ENCODE measurements at regions not wholly inside any gene's neighbourhood (a gene's known extent, or its start where the extent isn't known, plus 50 kb on each side); places are given as distances from the start of the nearest gene placed in this dataset.

DNA sequence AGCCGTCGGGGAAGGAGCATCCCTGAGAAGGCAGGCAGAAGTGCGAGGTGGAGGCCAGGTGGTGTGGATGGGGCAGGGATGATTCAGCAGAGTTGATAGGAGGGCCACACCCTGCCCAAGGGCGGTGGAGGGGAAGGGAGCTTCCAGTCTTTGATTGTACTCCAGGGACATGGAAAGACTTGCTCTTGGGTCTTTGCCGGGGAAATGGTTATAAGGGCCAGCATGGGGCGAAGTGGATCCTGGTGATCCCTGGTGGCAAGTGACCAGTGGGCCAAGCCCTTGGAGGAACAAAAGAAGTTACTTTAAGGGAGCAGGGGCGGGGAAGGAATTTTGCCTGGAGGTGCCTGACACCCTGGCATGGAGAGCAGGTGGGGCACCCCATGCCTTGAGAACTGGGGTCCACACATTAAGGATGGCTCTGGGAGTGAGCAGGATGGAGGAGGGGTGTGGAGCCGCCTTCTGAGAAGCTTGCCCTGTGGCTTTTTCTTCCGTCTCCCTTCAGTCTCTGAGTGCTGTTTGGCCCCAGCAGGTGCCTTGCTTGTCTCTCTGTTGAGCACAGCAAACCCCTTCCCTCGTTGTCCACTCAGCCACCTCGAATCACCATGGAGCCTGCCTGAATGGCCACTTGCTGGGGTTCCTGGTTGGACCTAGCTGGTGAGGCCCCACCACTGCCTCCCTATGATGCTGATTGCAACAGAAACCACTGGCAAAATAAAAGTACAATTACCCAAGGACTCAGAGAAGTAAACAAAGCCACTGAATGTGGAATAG, 83.9 kb downstream of the RAMP3 start:
- TF ChIP-seq, protein P1, sequence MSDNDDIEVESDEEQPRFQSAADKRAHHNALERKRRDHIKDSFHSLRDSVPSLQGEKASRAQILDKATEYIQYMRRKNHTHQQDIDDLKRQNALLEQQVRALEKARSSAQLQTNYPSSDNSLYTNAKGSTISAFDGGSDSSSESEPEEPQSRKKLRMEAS (IDR thresholded peaks at IDR 0.05): no peak
- no peak for TF ChIP-seq NFIC (IDR thresholded peaks at IDR 0.05)
- TF ChIP-seq, protein P2, sequence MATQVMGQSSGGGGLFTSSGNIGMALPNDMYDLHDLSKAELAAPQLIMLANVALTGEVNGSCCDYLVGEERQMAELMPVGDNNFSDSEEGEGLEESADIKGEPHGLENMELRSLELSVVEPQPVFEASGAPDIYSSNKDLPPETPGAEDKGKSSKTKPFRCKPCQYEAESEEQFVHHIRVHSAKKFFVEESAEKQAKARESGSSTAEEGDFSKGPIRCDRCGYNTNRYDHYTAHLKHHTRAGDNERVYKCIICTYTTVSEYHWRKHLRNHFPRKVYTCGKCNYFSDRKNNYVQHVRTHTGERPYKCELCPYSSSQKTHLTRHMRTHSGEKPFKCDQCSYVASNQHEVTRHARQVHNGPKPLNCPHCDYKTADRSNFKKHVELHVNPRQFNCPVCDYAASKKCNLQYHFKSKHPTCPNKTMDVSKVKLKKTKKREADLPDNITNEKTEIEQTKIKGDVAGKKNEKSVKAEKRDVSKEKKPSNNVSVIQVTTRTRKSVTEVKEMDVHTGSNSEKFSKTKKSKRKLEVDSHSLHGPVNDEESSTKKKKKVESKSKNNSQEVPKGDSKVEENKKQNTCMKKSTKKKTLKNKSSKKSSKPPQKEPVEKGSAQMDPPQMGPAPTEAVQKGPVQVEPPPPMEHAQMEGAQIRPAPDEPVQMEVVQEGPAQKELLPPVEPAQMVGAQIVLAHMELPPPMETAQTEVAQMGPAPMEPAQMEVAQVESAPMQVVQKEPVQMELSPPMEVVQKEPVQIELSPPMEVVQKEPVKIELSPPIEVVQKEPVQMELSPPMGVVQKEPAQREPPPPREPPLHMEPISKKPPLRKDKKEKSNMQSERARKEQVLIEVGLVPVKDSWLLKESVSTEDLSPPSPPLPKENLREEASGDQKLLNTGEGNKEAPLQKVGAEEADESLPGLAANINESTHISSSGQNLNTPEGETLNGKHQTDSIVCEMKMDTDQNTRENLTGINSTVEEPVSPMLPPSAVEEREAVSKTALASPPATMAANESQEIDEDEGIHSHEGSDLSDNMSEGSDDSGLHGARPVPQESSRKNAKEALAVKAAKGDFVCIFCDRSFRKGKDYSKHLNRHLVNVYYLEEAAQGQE (IDR thresholded peaks at IDR 0.05; ENCODE audit: low read depth): no peak
- no peak for TF ChIP-seq YY1 (IDR thresholded peaks at IDR 0.05; ENCODE audit: low read depth)
- TF ChIP-seq, protein P3, sequence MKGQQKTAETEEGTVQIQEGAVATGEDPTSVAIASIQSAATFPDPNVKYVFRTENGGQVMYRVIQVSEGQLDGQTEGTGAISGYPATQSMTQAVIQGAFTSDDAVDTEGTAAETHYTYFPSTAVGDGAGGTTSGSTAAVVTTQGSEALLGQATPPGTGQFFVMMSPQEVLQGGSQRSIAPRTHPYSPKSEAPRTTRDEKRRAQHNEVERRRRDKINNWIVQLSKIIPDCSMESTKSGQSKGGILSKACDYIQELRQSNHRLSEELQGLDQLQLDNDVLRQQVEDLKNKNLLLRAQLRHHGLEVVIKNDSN (IDR thresholded peaks at IDR 0.05): no peak
- TF ChIP-seq FOXM1 (IDR thresholded peaks at IDR 0.05; ENCODE audit: borderline replicate concordance, low read depth): no peak
- TF ChIP-seq EGR1 (IDR thresholded peaks at IDR 0.05): no peak

DNA sequence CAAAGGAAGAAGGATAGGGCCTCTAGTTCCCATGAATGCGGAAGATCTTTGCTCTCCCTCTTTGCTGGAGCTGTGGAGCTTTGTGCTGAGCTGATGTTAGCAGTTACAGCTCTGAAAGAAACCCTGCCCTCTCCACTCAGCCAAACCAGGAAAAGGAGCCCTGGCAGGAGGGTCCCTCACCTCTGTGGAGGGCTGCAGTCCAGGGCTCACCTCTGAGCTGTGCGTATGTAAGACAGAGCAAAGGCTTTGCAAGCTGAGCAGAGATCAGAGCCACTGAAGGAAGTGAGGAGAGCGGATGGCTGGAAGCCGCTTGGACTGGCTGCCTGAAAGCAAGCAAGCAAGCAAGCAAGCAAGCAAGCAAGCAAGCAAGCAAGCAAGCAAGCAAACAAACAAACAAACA, 84.7 kb downstream of the RAMP3 start:
- TF ChIP-seq YY1 (IDR thresholded peaks at IDR 0.05; ENCODE audit: low read depth) (no peak), RAD21 (IDR thresholded peaks at IDR 0.05; ENCODE audit: low read depth) (no peak), CEBPB (IDR thresholded peaks at IDR 0.05) (no peak), TAF1 (IDR thresholded peaks at IDR 0.05; ENCODE audit: low read depth) (no peak)
- TF ChIP-seq, protein P3 (IDR thresholded peaks at IDR 0.05): no peak

DNA sequence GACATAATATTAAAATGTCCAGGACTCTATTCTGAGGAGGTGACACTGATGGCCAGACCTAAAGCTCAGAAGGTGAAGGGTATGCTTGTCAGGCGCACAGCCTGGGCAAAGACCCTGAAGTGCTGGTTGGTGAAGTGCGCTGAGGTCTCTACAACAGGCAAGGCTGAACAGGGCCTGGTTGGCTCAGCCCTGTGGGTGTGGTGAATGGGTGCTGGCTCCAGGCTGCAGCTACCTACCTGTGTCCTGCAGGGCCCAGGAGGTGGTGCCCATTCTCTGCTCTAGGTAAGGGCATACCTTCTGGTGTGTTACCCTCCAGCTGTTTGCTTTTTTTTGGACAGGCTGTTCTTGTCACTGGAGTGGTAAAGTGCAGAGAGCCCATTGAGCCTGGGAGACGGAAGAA, 85.1 kb downstream of the RAMP3 start:
- TF ChIP-seq FOXM1 (IDR thresholded peaks at IDR 0.05; ENCODE audit: borderline replicate concordance, low read depth) (no peak), EP300 (IDR thresholded peaks at IDR 0.05; ENCODE audit: borderline replicate concordance) (no peak)
- TF ChIP-seq, protein P3 (IDR thresholded peaks at IDR 0.05): no peak

DNA sequence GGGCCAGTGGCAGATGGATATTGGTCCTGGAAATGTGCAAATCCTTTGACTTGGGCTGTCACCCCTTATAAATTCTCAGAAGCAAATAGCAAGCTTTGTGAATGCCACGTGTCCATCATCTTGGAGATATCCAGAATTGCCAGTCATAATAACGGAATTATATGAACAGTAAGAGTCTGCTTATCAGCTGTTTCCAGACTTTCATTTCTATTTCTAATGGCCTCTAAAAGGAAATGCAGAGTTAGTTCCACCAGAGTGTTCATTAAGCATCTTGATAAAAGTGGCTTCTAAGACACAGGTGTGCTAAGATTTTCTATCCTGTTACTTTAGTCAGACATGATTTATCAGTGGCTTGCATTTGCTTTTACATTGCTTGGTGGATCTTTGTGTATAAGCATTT, 87.4 kb downstream of the RAMP3 start:
- TF ChIP-seq, protein P3 (IDR thresholded peaks at IDR 0.05): no peak
- TF ChIP-seq NFIC (IDR thresholded peaks at IDR 0.05) (no peak), TCF12 (IDR thresholded peaks at IDR 0.05; ENCODE audit: low read depth) (no peak), FOXM1 (IDR thresholded peaks at IDR 0.05; ENCODE audit: borderline replicate concordance, low read depth) (no peak), CEBPB (IDR thresholded peaks at IDR 0.05) (no peak), TEAD4 (IDR thresholded peaks at IDR 0.05) (no peak), EGR1 (IDR thresholded peaks at IDR 0.05) (no peak), RAD21 (IDR thresholded peaks at IDR 0.05; ENCODE audit: low read depth) (no peak), ZBTB7A (IDR thresholded peaks at IDR 0.05; ENCODE audit: low read depth) (no peak), TAF1 (IDR thresholded peaks at IDR 0.05; ENCODE audit: low read depth) (no peak), EP300 (IDR thresholded peaks at IDR 0.05; ENCODE audit: borderline replicate concordance) (no peak), CREB1 (IDR thresholded peaks at IDR 0.05; ENCODE audit: low read depth) (no peak), YY1 (IDR thresholded peaks at IDR 0.05; ENCODE audit: low read depth) (no peak)
- TF ChIP-seq, protein P1 (IDR thresholded peaks at IDR 0.05): no peak
- TF ChIP-seq, protein P2 (IDR thresholded peaks at IDR 0.05; ENCODE audit: low read depth): no peak

DNA sequence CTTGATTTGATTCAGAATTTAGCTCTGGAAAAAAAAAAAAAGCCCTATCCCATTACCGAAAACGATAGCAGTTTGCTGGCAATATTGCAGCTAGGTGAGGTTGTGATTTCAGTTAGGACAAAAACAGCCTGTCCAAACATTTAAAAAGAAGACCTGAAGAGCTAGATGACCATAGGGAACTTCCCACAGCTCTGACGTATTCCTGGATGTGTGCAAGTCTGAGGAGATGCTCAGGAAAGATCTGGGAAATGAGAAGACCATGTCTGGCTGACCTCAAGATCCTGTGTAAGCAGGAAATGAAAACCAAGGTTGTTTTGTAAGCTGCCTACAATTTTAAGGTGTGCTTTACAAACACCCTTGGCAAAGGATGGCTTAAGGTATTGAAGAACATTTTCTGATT, 88.7 kb downstream of the RAMP3 start:
- no peak for TF ChIP-seq EGR1 (IDR thresholded peaks at IDR 0.05)
- no peak for TF ChIP-seq NFIC (IDR thresholded peaks at IDR 0.05)
- no peak for TF ChIP-seq EP300 (IDR thresholded peaks at IDR 0.05; ENCODE audit: borderline replicate concordance)
- no peak for TF ChIP-seq TAF1 (IDR thresholded peaks at IDR 0.05; ENCODE audit: low read depth)
- no peak for TF ChIP-seq FOXM1 (IDR thresholded peaks at IDR 0.05; ENCODE audit: borderline replicate concordance, low read depth)
- TF ChIP-seq, protein P2 (IDR thresholded peaks at IDR 0.05; ENCODE audit: low read depth): no peak
- no peak for TF ChIP-seq YY1 (IDR thresholded peaks at IDR 0.05; ENCODE audit: low read depth)

Data from Ishikawa (cell line).